Left renal pelvis (tissue), 4 donors: ENCODE measurements at regions not wholly inside any gene's neighbourhood (a gene's known extent, or its start where the extent isn't known, plus 50 kb on each side); places are given as distances from the start of the nearest gene placed in this dataset.

Experiments
- DNase-seq, 4 donors: peaks; one replicate each; pipeline ENCODE4 v3.0.0-alpha.2; 2013; ENCODE audit warnings: low read depth in 4 of 4, low spot score in 3 of 4

DNA sequence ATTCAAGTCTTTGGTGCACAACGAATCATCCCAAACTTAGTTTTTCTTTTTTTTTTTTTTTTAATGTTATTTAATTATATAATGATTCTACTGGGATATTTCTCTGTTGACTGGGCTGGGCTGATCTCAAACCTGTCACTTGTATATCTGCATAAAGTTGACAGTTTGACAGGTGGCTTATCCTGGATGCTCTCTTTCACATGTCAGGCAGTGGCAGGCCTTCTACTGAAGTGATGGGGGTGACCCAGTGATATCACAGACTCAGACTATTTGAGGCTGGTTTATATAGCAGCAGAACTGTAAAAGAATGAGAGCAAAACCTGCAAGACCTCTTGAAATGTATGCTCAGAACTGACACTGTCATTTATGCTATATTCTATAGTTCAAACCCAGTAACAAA lies 1813.5 kb upstream of the CDH6 start:
- DNase-seq, result no peak

DNA sequence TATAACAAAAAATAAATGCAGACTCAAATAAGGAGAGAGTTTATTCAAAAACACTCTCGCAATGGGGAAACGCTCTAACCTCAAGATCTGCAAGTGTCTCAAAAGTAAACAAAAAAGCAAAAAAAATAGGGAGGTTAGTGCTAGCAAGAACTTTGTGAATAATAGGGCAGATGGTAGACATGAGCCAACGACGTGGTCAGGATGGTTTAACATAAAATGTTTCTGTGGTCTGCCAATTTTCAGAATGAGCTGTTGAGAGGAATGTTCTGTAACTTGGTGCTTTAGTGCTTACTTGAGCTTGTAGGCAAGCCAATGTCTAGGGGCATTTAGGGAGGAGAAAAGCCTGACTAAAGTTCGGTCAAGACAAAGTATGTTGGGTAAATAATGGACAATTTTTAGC lies 1813.9 kb upstream of the CDH6 start:
- no peak for DNase-seq

DNA sequence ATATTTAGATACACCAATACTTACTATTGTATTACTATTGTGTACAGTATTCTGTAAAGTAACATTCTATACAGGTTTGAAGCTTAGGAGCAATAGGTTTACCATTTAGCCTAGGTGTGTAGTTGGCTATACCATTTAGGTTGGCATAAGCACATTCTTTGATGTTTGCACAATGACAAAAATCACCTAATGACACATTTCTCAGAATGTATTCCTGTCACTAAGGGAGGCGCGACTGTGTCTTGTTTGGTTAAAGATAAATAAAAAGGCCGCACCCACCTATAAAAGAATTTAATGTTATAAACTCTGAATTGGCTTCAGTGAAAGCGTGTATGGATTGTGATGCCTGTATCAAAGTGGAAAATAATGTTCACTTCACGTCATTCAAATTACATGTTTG lies 1815.4 kb upstream of the CDH6 start:
- no peak for DNase-seq

DNA sequence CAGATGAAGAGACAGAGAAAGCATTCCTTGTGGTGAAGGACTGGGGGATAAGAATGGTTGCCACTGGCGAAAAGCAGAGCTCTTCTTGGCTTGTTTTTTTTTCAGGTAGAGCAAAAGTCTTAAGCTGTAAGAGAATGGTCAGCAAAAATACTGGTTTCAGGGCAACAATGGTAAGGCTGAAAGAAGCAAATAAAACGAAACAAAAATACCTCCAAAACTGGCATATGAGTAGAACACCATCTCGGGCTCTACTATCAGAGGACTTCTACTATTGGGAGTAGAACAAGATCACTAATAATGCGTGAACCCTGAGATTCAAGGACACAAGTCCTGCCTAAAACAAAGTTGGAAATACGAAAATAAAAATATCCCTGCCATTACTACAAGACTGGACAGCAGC lies 1823.2 kb upstream of the CDH6 start:
- DNase-seq, result no peak

DNA sequence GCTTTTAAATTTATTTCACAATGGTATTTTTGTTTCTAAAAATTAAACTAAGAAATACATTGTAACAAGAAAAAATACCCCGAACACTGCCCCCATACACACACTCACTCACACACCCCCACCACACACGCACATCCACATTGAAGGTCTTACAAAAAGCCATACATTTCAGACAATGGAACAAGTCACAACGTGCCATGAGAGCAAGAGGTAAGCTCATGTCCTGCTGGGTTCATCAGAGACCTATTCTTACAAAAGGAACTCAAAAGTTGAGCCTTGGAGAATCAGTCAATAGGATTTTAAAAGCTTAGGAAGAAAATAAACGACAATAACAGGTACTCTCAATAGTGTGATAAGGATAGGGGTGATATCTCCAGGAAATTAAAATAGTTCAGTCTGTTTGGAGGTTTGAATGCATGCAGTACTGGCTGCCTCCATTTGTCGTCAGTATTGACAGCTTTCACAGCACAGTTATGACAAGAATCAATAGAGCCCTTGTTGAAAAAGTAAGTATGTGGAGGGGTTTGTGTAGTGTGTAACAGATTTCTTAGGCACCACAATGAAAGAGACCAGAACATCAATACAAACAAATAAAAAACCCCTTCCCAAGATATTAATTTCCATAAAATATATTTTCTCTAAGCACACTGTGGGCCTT lies 1826.2 kb upstream of the CDH6 start:
- DNase-seq, result no peak

DNA sequence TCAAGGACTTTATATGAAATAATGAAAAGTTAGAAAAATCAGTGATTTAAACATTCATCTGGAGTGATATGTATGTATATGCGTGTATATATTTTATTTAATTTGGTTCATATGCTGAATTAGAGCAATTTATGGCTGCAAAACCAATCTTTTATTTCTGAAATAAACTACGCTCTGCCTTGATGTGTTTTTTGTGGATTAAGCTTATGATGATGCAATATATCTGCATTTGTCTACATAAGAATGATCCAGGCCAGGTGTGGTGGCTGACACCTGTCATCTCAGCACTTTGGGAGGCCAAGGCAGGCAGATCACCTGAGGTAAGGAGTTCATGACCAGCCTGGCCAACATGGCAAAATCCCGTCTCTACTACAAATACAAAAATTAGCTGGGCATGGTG lies 1842.3 kb upstream of the CDH6 start:
- no peak for DNase-seq

DNA sequence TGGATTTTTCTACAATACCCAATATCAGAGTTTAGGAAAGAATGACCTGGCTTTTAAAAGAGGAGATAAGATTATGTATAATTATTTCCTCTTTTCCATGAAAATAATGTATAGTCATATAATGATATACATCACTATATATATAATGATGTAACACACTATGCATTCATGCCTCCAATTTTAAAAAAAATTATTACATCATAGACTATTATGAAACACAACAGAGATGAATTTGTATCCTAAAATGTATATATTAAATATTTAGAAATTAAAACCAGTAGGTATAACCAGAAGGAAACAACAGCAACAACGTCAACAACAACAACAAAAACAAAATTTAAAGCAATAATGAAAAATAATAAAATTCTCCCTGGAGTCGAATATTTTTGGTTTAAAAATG lies 1856.5 kb upstream of the CDH6 start:
- DNase-seq, result no peak

DNA sequence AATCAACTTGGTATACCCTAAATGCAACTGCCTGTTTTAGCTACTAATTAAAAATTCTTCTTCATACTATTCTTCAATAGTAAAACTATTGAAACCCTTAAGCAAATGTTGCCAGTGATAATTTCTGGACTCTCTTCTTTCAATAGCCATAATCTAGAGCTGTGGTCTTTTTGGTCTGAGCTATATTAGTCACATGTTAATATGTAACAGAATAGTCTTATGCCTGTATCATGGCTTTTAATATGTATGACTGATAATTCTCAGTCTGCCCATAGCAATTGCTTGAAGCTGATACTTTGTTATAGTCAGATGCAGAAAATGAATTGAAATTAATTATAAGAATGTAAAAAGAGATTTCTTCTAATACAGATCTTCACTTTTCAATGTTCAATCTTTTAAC lies 1871.9 kb upstream of the CDH6 start:
- no peak for DNase-seq

DNA sequence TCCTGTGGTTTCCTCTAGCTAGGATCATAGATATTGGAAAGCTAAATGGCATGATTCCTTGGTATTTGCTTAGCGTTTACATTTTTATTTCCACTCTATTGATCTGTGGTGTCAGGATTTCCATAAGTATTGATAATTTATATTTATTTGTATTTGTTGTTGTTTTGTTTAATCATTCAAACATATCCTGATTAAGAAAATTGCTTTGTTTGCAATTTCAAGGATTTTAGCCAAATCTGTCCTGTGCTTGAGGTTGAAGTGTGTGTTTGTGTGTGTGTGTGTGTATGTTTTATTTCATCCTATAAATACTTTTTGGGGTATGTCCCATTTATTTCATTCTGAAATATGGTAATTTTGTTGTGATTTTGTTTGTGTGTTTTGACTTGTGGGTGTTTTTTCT lies 1884.1 kb upstream of the CDH6 start:
- no peak for DNase-seq

DNA sequence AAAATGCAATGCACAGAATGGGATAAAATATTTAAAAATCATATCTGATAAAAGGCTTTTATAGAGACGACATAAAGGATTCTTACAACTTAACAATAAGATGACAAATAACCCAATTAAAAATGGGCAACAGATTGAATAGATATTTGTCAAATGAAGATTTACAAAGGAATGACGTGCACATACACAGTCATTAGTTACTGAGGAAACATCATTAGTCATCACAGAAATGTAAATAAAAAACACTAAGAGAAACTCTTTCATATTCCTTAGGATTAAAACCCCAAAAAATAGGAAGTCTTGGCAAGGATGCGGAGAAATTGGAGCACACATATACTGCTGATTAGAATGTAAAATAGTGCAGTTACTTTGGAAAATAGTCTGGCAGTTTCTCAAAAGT lies 1886.0 kb upstream of the CDH6 start:
- no peak for DNase-seq

DNA sequence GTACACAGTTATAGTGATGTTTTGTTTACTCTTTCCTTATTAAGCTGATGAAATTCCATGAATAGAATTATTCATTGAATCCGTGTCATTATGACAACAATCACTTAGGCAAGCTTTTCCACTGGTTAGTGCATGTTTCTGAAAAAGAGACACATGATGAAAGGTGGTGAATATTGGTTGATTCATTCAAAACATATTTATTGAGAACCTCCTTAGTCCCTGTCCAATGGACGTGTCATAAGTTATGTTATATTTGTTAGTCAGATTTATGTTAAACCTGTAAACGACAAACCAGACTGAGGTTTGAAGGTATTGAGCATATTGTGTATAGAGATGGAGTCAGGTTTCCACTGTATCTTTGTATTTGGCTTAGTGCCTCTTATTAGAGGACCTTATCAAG lies 1888.9 kb upstream of the CDH6 start:
- no peak for DNase-seq

DNA sequence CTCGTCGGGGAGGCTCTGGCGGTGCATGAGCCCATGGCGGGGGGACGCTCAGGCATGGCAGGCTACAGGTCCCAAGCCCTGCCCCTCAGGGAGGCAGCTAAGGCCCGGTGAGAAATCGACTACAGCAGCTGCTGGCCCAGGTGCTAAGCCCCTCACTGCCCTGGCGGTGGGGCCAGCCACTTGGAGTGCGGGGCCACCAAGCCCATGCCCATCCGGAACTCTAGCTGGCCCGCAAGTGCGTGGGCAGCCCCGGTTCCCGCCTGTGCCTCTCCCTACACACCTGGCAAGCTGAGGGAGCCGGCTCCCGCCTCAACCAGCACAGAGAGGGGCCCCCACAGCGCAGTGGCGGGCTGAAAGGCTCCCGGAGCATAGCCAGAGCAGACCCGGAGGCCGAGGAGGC lies 1896.9 kb upstream of the CDH6 start:
- DNase-seq, result no peak

DNA sequence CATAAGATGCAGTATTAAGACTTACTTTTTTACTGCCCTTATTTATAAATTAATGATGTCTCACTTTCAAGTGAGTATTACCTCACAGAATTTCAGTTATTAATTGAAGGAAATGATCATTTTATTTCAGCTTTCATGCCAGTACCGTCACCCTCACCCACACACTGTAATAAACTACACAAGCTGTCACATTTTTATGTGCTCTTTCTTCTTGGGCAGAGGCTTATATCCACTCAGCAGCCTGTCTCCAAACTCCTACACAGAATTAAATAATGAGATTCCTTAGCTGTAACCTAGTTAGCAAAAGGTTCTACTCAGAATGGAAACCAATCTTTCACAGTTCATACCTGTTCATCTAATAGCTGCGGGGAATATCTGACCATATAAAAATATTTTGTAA lies 1915.8 kb upstream of the CDH6 start:
- no peak for DNase-seq

DNA sequence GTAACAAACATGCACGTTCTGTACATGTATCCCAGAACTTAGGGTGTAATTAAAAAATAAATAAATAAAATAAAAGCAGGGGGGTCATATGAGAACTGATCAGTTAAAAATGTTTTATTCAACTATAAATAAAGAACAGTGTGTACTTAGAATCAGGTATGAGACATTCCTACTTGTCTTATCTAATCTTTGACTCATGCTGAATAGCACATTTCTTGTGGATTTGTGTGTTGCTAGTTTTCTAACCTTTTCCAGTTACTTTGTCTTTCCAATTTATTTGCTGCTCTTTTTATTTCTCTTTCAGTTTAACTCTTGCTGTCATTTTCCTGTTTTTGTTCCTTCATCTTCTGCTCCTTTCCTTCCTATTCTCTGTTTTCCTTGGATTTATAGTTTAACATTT lies 1917.1 kb upstream of the CDH6 start:
- DNase-seq, result no peak

DNA sequence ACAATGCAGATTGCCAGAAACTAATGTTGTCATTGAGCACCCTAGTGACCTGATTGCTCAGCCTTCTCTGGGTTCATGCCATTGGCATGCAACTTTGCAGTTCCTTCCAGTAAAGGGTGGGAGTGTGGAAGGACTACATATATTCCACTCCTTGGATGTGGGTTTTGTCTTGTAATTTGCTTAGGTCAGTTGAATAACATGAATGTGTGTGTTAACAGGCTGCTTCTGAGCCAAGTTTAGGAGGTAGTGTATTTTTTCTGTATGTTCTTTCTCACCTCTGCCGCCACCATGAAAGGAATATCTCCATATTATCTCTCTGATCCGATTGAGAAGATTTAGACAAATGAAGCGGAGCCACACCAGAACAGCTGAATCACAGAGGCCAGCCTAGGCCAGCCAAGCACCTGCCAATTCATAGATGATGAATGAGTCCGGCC lies 1929.6 kb upstream of the CDH6 start:
- DNase-seq, result no peak

DNA sequence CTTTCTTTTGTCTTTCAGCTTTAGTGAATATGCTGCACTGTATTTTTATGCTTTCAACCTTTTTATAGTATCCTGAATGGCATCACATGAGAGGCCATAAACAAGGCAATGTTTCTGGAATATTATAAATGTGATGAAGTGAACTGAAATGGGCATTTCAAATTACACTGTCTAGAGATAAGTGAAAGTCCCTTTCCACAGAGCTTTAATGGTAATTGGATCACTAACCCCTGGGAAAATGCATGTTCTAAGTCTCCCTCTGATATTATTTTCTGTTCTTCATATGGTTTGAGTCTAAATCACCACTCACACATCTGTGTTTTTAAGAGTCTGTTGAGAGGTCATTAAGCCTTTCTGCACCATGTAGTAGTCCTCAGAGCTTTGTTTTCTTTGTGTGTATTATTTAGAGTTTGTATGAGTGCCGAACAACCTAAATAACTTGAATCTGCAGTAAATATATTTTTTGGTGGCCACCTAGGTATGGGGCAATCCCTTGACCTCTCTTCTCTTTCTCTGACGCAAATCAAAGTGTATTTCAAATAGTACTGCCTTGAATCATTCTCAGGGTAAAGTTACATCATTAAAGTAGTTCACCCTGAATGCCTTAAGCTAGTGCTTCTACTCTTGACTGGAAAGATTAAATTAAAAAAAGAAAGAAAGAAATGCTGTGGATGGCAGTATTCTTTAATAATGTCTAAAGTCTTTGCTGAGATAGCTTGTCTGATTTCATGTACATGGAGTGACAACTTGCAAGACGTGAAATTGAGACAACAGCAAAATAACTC lies 1931.0 kb upstream of the CDH6 start:
- no peak for DNase-seq

DNA sequence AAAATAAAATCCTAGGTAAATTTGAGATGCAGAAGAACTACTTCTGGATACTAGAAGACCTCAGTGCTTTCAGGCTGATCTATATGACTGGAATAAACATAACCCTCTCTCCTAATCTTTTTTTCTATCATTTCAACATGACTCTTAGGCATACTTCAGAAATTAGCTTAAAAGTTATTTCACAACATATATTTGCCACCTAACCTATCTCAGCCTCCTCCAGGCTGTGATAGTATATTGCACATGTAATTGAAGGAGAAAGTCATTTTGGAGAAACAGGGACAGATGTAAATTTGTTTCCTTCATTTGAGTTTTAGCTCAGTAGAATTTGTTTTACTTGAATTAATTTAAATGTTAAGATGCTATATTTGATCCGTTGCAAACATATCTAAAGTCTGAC lies 1932.3 kb upstream of the CDH6 start:
- no peak for DNase-seq

DNA sequence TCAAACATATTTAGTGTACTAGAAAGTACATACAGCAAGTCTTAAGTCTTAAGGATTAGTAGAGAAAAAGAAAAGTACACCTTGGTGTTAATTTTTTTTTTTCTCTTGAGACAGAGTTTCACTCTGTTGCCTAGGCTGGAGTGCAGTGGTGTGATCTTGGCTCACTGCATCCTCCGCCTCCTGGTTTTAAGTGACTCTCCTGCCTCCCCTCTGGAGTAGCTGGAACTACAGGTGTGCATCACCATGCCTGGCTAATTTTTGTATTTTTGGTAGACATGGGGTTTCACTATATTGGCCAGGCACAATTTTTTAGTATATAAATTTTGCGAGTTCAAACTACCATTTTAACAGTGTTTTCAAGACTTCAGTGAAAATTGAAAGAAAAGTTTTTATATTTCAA lies 1941.1 kb upstream of the CDH6 start:
- DNase-seq, result no peak

DNA sequence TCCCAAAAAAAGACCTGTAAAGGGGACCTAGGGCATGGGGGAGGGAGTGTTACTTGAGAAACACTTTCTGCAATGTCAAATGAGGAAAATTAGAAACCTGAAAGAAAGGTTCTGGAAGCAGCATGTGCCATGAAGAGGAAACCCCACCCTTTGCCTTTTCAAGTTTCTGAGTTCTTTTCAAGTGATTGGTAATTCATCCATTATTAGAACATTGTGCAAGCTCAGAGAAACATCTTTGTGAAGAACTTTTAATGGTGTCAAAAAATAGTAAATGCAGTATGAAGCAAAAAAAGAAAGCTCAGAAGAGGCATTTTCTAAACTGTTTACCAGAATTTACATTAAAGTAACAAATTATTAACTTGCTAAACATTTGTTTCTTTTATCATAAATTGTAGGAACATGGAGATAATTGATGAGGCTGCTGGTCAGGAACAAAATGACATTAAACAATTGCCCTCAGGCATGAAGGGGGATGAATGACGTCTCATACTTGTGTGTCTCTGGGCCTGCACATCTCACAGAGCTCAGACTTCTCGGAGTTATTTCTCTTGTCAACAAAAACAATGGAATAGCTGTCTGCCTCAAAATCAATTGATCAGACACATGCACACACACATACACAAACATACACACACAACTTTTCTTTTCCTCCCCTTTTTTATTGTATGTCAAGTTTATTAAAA lies 1946.0 kb upstream of the CDH6 start:
- no peak for DNase-seq

DNA sequence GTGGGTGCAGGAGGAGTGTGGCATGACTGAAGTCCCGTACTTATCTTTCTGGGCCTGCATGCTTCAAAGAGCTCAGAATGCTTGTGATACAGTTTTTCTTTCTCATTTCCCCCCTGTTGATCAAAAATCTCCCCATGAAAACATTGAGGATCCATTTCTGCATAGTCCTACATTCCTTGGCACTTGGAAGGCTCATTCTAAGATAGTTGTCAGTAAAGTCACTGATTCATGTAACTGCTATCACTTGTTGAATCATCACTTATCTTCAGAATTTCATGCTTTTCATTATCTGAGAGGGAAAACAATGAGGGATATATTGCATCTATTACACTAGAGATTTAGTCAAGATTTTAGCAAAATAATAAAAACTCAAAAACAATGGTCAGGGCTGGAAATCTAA lies 1953.1 kb upstream of the CDH6 start:
- no peak for DNase-seq

DNA sequence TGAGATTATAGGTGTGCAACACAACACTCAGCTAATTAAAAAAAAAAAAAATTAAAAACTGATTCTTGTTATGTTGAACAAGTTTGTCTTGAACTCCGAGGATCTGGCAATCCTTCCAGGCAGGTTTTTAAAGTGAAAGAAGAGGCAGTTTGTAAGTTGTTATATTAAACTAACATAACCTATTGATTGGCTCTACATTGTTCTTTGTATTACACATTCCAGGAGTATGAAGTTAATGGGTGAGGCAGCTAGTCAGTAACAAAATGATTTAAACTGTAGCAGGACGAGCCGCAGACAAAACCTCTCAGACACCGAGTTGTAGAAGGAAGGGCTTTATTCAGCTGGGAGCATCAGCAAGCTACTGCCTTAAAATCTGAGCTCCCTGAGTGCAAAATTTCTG lies 1953.9 kb upstream of the CDH6 start:
- no peak for DNase-seq

DNA sequence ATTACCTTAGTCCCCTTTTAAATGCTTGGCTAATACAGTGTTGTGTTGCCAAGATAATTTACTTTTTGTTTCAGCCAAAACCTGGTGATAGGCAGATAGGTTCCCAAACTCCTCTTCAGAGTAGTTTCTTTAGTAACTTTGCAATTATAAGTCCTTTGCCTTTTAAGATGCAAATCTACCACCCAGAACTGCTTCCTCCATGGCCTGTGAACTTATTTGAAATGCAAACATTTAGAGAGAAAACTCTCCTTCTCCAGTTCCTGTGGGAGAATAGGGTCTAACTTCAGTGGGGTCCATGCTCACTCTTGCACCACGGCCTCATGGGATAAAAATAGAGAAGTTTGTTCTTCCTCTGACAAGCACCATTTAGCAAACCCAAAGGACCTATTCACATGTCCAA lies 1955.4 kb upstream of the CDH6 start:
- DNase-seq, result no peak
